ENCODE measurements at regions not wholly inside any gene's neighbourhood (a gene's known extent, or its start where the extent isn't known, plus 50 kb on each side); places are given as distances from the start of the nearest gene placed in this dataset.
A peak's percentile ranks its signal among the peaks of the same experiment; 100 is the strongest.
"Not testable (repeated sequence)": the region's sequence is repeated elsewhere in the genome, so short reads cannot be mapped to it uniquely, and the experiment has no call there.

- not testable (repeated sequence) for DNase-seq
Measured at GRCh38 chr5:62196532-62196931, 109.5 kb upstream of the KIF2A start.

- DNase-seq = no peak
Measured at GRCh38 chr5:62197697-62198096, 108.3 kb upstream of the KIF2A start.

GRCh38 chr5:62198421-62198820 lies 107.6 kb upstream of the KIF2A start:
- no peak for DNase-seq

- DNase-seq = no peak
Measured at GRCh38 chr5:62199792-62200716, 106.0 kb upstream of the KIF2A start.

DNA sequence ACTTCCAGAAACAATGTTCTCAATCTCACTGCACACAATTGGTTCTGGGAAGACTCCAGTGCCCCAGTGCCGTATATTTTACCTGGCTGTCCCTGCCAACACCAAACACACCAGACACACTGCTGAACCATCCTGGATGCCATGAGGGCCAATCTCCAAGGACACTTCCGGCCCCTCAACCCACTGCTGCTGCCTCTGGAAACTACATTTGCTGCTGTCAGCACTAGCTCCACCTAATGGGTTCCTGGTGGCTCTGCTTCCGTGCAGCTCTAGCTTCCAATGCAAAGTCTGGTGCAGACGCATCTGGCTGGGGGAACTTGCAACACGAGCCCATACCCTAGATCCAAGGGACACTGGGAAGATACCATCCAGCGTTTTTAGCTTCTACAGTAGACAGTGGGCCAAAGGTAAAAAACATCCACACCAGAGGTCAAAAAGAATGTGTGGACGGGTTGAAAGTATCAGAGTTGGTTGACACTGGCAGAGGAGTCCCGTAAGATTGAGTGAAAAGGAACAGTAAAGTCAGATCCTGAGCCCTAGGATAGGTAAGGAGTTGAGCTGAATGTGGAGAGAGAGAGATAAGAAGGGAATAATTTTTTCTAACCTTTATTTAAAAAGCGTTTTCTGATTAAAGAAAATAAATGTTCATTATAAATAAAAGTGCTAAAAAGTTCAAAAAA lies 99.7 kb upstream of the KIF2A start:
- no peak for DNase-seq

DNA sequence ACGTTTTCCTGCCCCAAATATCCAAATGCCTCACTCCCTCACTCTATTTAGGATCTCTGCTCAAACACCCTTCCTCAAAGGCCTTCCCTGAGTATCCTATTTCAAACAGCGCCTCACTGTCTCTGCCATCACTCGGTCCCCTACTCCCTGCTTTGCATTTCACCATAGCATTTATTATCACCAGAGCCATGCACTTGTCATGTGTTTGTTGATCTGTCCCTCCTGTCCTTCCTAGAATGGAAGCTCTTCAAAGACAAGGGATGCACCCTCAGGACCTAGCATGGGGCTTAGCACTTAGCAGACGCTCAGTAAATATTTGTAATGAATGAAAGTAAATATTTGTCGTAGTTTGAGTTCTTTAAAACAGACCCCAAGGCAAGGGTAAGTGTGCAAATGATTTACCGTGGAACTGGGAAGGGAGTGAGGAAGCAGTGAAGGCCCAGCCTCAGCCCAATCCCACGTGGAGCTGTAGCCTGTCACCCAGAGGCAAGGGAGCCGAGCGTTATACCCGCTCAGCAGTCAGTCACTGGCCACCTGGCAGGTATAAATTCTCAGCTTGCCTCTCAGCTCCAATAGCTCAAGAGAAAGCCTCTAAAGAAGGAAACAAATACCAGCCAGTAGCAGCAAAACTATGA lies 97.7 kb upstream of the KIF2A start:
- DNase-seq = no peak

DNA sequence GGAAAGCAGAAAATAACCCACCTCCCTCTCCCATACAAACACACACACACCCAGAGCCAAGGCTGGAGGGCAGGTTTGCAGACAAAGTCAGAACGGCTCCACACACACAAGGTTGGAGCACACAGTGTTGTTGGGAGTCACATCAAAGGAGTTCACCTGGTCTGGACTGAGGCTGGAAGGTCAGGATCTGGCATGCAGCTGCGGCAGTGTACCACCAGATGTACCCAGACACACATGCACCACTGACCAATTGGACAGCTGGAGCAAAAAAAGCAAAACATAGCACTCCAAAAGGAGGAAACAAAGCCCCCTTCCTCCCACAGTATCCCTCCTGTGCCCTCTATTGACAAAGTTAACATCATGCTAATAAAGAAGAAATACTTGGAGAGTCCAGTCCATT lies 94.6 kb upstream of the KIF2A start:
- DNase-seq = no peak

DNA sequence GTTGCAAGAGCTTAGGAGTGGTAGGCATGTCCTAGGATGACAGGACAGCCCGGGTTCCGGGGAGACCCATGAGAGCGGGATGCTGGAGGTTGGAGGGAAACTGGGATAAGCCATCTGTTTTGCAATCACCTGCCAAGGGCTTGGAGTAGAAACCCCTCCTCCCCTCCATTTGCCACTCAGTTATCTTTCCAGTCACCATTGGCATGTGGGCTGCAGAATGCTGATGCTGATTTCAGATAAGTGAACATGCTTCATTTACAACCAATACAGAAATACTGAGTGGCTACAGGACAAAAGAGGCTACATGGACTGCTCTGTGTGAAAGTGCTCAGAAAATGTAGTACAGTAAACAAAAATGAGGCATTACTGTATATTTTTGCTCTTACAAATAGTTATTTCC lies 93.4 kb upstream of the KIF2A start:
- no peak for DNase-seq

DNA sequence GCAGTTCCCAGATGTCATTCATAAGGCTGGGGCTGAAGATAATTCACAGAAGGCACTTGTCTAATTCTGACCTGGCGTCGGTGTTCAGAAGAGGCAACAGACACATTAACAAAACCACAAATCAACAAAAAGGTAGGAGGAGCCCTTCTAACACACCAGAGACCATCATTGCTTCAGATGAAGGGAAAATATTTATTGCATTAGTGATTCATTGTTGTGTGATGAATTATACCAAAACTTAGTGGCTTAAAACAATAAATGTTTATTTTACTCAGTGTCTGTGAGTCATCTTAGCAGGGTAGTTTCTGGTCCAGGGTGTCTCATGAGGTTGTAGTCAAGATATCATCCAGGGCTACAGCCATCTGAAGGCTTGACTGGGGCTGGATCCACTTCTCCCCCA lies 91.3 kb upstream of the KIF2A start:
- no peak for DNase-seq

DNA sequence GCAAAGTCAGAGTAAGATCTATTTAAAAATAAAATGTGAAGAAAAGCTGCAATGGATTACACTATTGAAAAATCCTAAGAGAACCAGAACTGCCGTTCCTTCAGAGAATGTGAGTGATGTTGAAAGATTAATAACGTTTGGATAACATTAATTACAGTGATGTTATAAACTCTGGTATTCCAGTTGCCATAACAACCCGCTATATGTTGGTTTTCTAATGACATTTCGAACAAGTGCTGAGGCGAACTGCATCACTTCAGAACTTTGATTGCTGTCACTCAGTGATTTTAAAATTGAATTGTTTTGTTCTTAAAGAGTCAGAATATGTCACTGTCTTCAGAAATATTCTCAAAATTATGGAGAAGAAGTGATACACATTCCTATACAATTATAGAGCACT lies 89.4 kb upstream of the KIF2A start:
- not testable (repeated sequence) for DNase-seq

- not testable (repeated sequence) for DNase-seq
Measured at GRCh38 chr5:62217095-62217494, 88.9 kb upstream of the KIF2A start.

GRCh38 chr5:62218860-62219259 lies 87.1 kb upstream of the KIF2A start:
- DNase-seq = not testable (repeated sequence)

DNA sequence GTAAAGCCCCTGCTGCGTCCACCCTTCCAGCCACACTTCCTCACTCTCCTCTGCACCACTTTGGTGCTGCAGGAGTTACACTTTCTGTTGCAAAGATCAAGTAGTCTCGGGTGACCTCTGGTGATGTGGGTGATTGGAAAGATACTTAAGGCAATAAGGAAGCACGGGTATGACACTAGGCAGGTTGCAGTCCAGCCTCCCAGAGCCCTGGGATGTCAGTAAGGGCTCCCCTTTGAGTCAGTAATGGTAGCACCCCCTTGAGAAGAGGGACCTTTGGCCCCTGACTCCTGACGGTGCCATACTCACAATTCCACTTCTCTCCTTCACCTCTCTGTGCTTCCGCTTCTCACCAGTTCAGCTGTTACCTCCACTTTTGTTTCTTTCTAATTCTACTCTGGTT lies 84.1 kb upstream of the KIF2A start:
- DNase-seq = not testable (repeated sequence)

- not testable (repeated sequence) for DNase-seq
Measured at GRCh38 chr5:62222305-62222704, 83.7 kb upstream of the KIF2A start.

GRCh38 chr5:62223312-62223670 lies 82.7 kb upstream of the KIF2A start:
- DNase-seq = peak; percentile 91

DNA sequence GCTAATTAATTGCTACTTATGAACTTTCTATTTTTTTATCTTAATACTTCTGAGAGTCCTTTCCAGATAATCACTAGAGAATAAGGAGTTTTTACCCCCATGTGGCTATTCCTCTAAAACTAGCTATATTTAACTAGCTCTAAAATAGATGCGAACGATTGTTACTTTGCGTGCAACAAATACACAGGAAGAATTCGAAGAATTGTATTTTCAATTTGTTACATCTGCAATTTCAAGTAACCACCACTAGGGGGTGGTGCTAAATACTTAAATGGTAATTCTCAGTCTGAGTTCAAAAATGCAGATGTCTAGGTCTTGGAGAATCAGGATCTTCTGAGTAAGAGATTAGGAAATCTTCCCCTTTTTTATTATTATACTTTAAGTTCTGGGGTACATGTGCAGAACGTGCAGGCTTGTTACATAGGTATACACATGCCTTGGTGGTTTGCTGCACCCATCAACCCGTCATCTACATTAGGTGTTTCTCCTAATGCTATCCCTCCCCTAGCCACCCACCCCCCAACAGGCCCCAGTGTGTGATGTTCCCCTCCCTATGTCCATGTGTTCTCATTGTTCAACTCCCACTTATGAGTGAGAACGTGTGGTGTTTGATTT lies 80.9 kb upstream of the KIF2A start:
- DNase-seq = not testable (repeated sequence)

DNA sequence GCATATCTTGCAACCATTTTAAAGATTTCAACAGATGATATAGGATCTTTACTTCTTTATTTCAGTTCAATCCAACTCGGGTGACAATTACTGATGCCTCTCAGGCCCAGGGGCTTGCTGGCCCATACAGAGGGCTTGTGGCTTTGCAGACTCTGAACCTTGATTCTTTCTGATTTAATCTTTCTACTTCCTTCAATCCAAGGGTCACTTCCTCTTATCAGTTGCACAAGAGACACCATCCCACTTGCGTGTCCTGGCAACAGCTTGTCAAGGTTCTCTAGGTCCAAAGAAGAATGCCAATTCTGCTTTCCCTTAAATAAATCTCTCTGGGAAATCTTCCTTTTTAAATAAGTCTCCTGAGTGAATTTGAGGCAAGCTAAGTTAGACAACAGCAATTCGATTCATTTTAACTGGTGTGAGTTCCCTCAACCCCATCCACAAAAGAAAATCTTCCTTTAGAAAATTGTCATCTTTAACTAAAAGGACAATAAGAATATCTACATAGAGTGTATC lies 75.1 kb upstream of the KIF2A start:
- not testable (repeated sequence) for DNase-seq

GRCh38 chr5:62231576-62231975 lies 74.4 kb upstream of the KIF2A start:
- no peak for DNase-seq

GRCh38 chr5:62232218-62232617 lies 73.8 kb upstream of the KIF2A start:
- not testable (repeated sequence) for DNase-seq

DNA sequence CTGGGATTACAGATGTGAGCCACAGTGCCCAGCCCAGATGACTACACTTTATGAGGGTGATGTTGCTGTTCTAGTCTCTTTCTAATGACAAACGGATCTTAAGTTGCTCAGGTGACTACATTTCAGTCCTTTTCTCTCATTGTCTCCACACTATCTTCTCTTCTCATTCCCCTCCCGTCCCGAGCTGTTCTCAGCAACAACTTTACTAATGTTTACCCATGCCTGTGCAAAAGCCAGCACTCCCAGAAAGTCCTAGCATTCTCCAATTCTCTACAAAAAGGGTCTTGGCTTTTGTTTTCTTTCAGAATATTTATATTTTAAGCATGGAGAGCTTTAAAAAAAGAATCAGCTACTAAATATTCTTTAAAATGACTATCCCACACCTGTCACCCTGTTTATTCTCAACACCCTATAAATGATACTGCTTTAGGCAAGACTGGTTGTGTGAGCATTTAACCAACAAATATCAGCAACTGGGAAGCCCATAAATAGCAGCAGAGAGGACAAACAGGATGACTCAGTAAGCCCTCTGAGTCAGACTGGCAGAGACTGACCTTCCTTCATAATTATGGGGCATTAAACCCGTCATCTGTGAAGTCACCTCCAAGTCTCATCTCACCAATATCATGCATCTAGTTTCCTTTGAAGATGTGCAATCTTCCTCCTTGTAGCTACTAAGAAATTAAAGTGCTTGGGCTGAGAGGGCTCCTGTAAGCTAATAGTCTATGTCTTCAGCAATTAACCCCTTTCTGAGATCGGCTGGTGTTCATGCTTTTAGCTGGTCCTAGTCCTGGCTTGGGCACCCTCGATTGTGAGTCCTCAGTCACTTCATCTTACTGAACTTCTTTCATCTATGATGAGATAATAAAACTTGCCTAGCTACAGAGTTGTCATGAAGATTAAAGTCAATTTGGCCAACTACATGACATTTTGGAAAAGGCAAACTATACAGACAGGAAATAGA lies 72.6 kb upstream of the KIF2A start:
- not testable (repeated sequence) for DNase-seq

DNA sequence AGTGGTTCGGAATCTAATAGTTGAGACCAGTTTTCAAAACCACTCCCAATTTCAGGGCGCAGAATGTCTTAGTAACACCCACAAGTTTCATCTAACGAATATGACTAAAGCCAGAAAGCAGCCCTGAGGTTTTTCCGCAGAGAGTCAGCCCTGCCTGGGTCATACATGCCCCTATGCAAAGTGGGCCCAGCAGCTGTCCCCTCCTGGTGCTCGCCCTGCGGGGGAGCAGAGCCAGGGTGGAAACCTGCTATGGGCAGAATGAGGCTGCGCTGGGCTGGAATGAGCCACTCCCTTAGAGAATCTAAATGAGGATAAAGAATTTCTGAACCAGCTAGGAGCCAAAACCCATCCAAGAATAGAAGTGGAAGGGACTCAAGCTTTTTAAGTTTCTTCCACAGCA lies 69.4 kb upstream of the KIF2A start:
- DNase-seq = not testable (repeated sequence)

DNA sequence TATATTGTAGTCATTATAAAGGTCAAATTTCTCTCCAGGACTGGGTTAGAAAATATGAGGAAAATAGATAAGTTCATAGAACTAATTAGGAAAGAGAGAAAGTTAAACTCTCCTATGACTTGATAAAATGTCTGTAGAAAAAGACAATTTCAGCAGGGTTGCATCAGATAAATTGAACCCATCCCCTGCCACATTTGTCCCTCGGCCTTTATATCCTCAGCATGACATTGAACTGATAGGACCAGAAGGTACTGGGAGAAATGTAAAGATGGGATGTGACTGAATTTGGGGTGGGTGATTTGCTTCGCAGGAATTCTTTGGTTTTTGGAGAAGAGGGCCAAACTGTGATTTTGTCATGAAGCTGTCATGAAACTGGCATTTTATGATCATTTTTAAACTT lies 68.1 kb upstream of the KIF2A start:
- not testable (repeated sequence) for DNase-seq
